Hepatocyte (in vitro differentiated cells): ENCODE measurements at regions not wholly inside any gene's neighbourhood (a gene's known extent, or its start where the extent isn't known, plus 50 kb on each side); places are given as distances from the start of the nearest gene placed in this dataset.

Experiments used
- CTCF ChIP-seq: fragments of 200-600 bp; sonication (generic); IDR thresholded peaks from 2 replicates; pipeline ENCODE4 v1.5.1; 2016; ENCODE audit warnings: antibody characterized with exemption, mild to moderate bottlenecking; ENCODE audit not compliant: poor library complexity
- EZH2 ChIP-seq: fragments of 200-600 bp; sonication (generic); IDR thresholded peaks from 2 replicates; pipeline ENCODE4 v1.6.1; 2016; ENCODE audit warnings: antibody characterized with exemption, mild to moderate bottlenecking, borderline replicate concordance

GRCh38 chr21:19998453-19998852, 999.8 kb upstream of the NCAM2 start:
- TF ChIP-seq CTCF (no peak), EZH2 (no peak)
